GM23338 (cell line): ENCODE measurements at regions not wholly inside any gene's neighbourhood (a gene's known extent, or its start where the extent isn't known, plus 50 kb on each side); places are given as distances from the start of the nearest gene placed in this dataset.

Experiments used
- ATAC-seq: fragments of 200-7000 bp; cut with Tn5 transposase; 3 replicates; pipeline ENCODE4 v1.9.1; 2020
- DNase-seq: peaks from one replicate; pipeline ENCODE4 v3.0.0-alpha.2; 2015; ENCODE audit warnings: low spot score
- H2AFZ ChIP-seq: fragments of 200-600 bp; sonication (generic); 2 replicates; pipeline ENCODE4 v1.8.0; 2016; ENCODE audit warnings: antibody characterized with exemption, mild to moderate bottlenecking, moderate library complexity
- H3F3A ChIP-seq: fragments of 200-600 bp; sonication (generic); replicated peaks from 2 replicates; pipeline ENCODE4 v1.8.0; 2017; ENCODE audit warnings: antibody characterized with exemption, mixed run types, low read depth
- H3K27ac ChIP-seq: fragments of 200-600 bp; sonication (generic); 2 replicates; pipeline ENCODE4 v1.6.1; 2016; ENCODE audit warnings: low read depth
- H3K27me3 ChIP-seq: fragments of 200-600 bp; sonication (generic); 2 replicates; pipeline ENCODE4 v1.8.0; 2016; ENCODE audit warnings: mild to moderate bottlenecking, mixed run types, moderate library complexity; ENCODE audit not compliant: insufficient read depth
- H3K36me3 ChIP-seq: fragments of 200-600 bp; sonication (generic); 2 replicates; pipeline ENCODE4 v1.8.0; 2016; ENCODE audit warnings: mild to moderate bottlenecking; ENCODE audit not compliant: insufficient read depth
- H3K4me1 ChIP-seq: fragments of 200-600 bp; sonication (generic); 2 replicates; pipeline ENCODE4 v1.8.0; 2016; ENCODE audit warnings: mild to moderate bottlenecking, moderate library complexity; ENCODE audit not compliant: insufficient read depth
- H3K4me2 ChIP-seq: fragments of 200-600 bp; sonication (generic); 2 replicates; pipeline ENCODE4 v1.7.1; 2017; ENCODE audit warnings: mixed run types
- H3K4me3 ChIP-seq: fragments of 200-600 bp; sonication (generic); 2 replicates; pipeline ENCODE4 v1.6.1; 2016; ENCODE audit warnings: mixed run types
- H3K79me2 ChIP-seq: fragments of 200-600 bp; sonication (generic); replicated peaks from 2 replicates; pipeline ENCODE4 v1.8.0; 2017; ENCODE audit warnings: mild to moderate bottlenecking; ENCODE audit not compliant: insufficient read depth
- H3K9me2 ChIP-seq: fragments of 200-600 bp; sonication (generic); 2 replicates; pipeline ENCODE4 v1.8.0; 2017; ENCODE audit not compliant: insufficient read depth
- H4K20me1 ChIP-seq: fragments of 200-600 bp; sonication (generic); replicated peaks from 2 replicates; pipeline ENCODE4 v1.8.0; 2017; ENCODE audit warnings: mild to moderate bottlenecking; ENCODE audit not compliant: insufficient read depth
- H3K27ac Mint-ChIP-seq: 2 replicates; pipeline ENCODE4 v1.8.0; 2020; ENCODE audit warnings: inconsistent platforms, mild to moderate bottlenecking, moderate library complexity, mixed read lengths
- H3K27me3 Mint-ChIP-seq: 3 replicates; pipeline ENCODE4 v1.8.0; 2022; ENCODE audit warnings: low read depth, mild to moderate bottlenecking, moderate library complexity, mixed read lengths, inconsistent platforms; ENCODE audit not compliant: insufficient read depth, poor library complexity
- H3K36me3 Mint-ChIP-seq: 3 replicates; pipeline ENCODE4 v1.8.0; 2021; ENCODE audit warnings: low read depth, mild to moderate bottlenecking, inconsistent platforms, moderate library complexity, mixed read lengths
- H3K4me1 Mint-ChIP-seq: 3 replicates; pipeline ENCODE4 v1.8.0; 2020; ENCODE audit warnings: mild to moderate bottlenecking, inconsistent platforms, mixed read lengths
- H3K4me3 Mint-ChIP-seq: 3 replicates; pipeline ENCODE4 v1.8.0; 2021; ENCODE audit warnings: moderate library complexity, mild to moderate bottlenecking, inconsistent platforms, mixed read lengths
- H3K9me3 Mint-ChIP-seq: 3 replicates; pipeline ENCODE4 v1.8.0; 2020; ENCODE audit warnings: moderate library complexity, mild to moderate bottlenecking, inconsistent platforms, mixed read lengths
- CREB1 ChIP-seq: fragments of 250-450 bp; sonication (Bioruptor Pico); IDR thresholded peaks from 2 replicates; pipeline ENCODE4 v1.5.0; 2020; ENCODE audit warnings: low read depth, mild to moderate bottlenecking, moderate library complexity
- CTCF ChIP-seq, 2 experiments: fragments of 200-600 bp in 1 of 2; sonication (generic) in 1 of 2; conservative IDR thresholded peaks; 2 replicates each; pipeline versions ENCODE4 v1.5.1 to v1.6.1; 2016 to 2017; ENCODE audit warnings: antibody characterized with exemption in 2 of 2, low read depth in 2 of 2, mild to moderate bottlenecking in 2 of 2, moderate library complexity in 1 of 2
- ETS1 ChIP-seq: IDR thresholded peaks from 2 replicates; pipeline ENCODE4 v1.6.1; 2016; ENCODE audit warnings: antibody characterized with exemption
- EZH2 ChIP-seq: fragments of 200-600 bp; sonication (generic); IDR thresholded peaks from one replicate; pipeline ENCODE4 v1.8.0; 2017; ENCODE audit warnings: antibody characterized with exemption, mild to moderate bottlenecking, low read depth; ENCODE audit not compliant: unreplicated experiment
- EZH2phosphoT487 ChIP-seq: fragments of 200-600 bp; sonication (generic); IDR thresholded peaks from one replicate; pipeline ENCODE4 v1.8.1; 2018; ENCODE audit warnings: antibody characterized with exemption; ENCODE audit not compliant: unreplicated experiment
- POLR2AphosphoS5 ChIP-seq: IDR thresholded peaks from 2 replicates; pipeline ENCODE4 v1.6.1; 2016; ENCODE audit warnings: antibody characterized with exemption, low read depth
- REST ChIP-seq: IDR thresholded peaks from one replicate; pipeline ENCODE4 v1.6.1; 2018; ENCODE audit warnings: antibody characterized with exemption; ENCODE audit not compliant: unreplicated experiment
- ZNF331 ChIP-seq: fragments of 250-450 bp; sonication (Bioruptor Pico); IDR thresholded peaks from 2 replicates; pipeline ENCODE4 v1.5.0; 2020; ENCODE audit warnings: low read depth, mild to moderate bottlenecking, moderate library complexity

GRCh38 chr1:213772128-213773063, 215.4 kb upstream of the PROX1 start:
- TF ChIP-seq EZH2 (no peak), ETS1 (no peak), ZNF331 (CRISPR knock-in tag) (no peak), CREB1 (CRISPR knock-in tag) (no peak), CTCF (conservative IDR thresholded peaks at IDR 0.05; ENCODE audit: low read depth in 2 of 2) (no peak), EZH2phosphoT487 (no peak), REST (no peak), POLR2AphosphoS5 (no peak)
- H3K4me1 Mint-ChIP-seq: no peaks in the 10 kb centered on the region
- no peak overlapping the region for H2AFZ ChIP-seq
- no peak for DNase-seq
- H3K27ac ChIP-seq: no peak overlapping the region
- H3K4me2 ChIP-seq: no peak overlapping the region
- no peaks in the 10 kb centered on the region for H4K20me1 ChIP-seq
- no peak overlapping the region for H3K27ac Mint-ChIP-seq
- no peaks in the 10 kb centered on the region for H3K9me3 Mint-ChIP-seq
- no peak; the same call in 2 of the 3 replicates for ATAC-seq
- H3F3A ChIP-seq: no peaks in the 10 kb centered on the region
- no peaks in the 10 kb centered on the region for H3K36me3 ChIP-seq
- peaks cover 2% of the 10 kb centered on the region for H3K27me3 Mint-ChIP-seq
- no peaks in the 10 kb centered on the region for H3K4me1 ChIP-seq
- H3K27me3 ChIP-seq: no peaks in the 10 kb centered on the region
- peaks cover 9% of the 10 kb centered on the region; the same call in 1 of the 2 replicates for H3K9me2 ChIP-seq
- H3K36me3 Mint-ChIP-seq: no peaks in the 10 kb centered on the region
- no peak overlapping the region for H3K4me3 ChIP-seq
- no peak overlapping the region for H3K4me3 Mint-ChIP-seq
- H3K79me2 ChIP-seq: no peaks in the 10 kb centered on the region
